ENCODE measurements at regions not wholly inside any gene's neighbourhood (a gene's known extent, or its start where the extent isn't known, plus 50 kb on each side); places are given as distances from the start of the nearest gene placed in this dataset.

- TF ChIP-seq CTCF (conservative IDR thresholded peaks at IDR 0.05; ENCODE audit: low read length) (no peak), EZH2phosphoT487 (IDR thresholded peaks at IDR 0.05; ENCODE audit: borderline replicate concordance) (no peak)
Observed at GRCh38 chr2:234823196-234823876, 128.5 kb upstream of the SH3BP4 start.

Data from Loucy (cell line).